T-cell (primary cell): ENCODE measurements at regions not wholly inside any gene's neighbourhood (a gene's known extent, or its start where the extent isn't known, plus 50 kb on each side); places are given as distances from the start of the nearest gene placed in this dataset.

Experiments used
- ATAC-seq, 4 experiments: fragments of 200-7000 bp in 3 of 4; fragments of 150-1000 bp in 1 of 4; cut with Tn5 transposase; replicated peaks in 1 of 4; 1 replicate in 3 of 4; 2 replicates in 1 of 4; pipeline ENCODE4 v1.10.0; 2021; ENCODE audit warnings: moderate library complexity in 3 of 4, mild to moderate bottlenecking in 2 of 4, moderate number of reproducible peaks in 1 of 4
- CTCF ChIA-PET, 2 donors: fragments of 300-600 bp; sonication (Branson Sonifier 250); formaldehyde crosslinking; loops; one replicate each; lab custom pipeline; 2022; ENCODE audit warnings: antibody characterized with exemption in 2 of 2; lab: Charles Lee
- POLR2A ChIA-PET, 2 donors: fragments of 300-600 bp; sonication (Branson Sonifier 250); formaldehyde crosslinking; loops; one replicate each; lab custom pipeline; 2022; ENCODE audit warnings: antibody characterized with exemption in 2 of 2; lab: Charles Lee
- DNase-seq, 35 experiments: peaks; one replicate each; pipeline versions ENCODE4 v3.0.0 to v3.0.0-alpha.2; 2013 to 2023
- H3K27ac ChIP-seq: one replicate; pipeline ENCODE4 v1.5.1; 2013; ENCODE audit warnings: low read length
- H3K27me3 ChIP-seq, 2 experiments: replicated peaks in 1 of 2; 1 replicate in 1 of 2; 2 replicates in 1 of 2; pipeline versions ENCODE4 v1.6.1 to v1.7.0; 2013; ENCODE audit warnings: low read length in 1 of 2, mixed read lengths in 1 of 2; ENCODE audit not compliant: control insufficient read depth in 2 of 2, insufficient read depth in 2 of 2; ENCODE audit errors: extremely low read depth in 1 of 2
- H3K36me3 ChIP-seq, 2 donors: 1 replicate in 1 of 2; 2 replicates in 1 of 2; pipeline versions ENCODE4 v1.6.1 to v1.7.0; 2013; ENCODE audit warnings: low read length in 1 of 2; ENCODE audit not compliant: control insufficient read depth in 2 of 2, insufficient read depth in 1 of 2; ENCODE audit errors: extremely low read depth in 1 of 2
- H3K4me1 ChIP-seq, 2 experiments: 1 replicate in 1 of 2; 2 replicates in 1 of 2; pipeline versions ENCODE4 v1.6.1 to v1.7.0; 2013; ENCODE audit warnings: low read length in 2 of 2, mixed read lengths in 1 of 2; ENCODE audit not compliant: insufficient read depth in 2 of 2, control insufficient read depth in 1 of 2; ENCODE audit errors: extremely low read depth in 1 of 2
- H3K4me3 ChIP-seq, 2 donors: 1 replicate in 1 of 2; 2 replicates in 1 of 2; pipeline versions ENCODE4 v1.5.1 to v1.7.0; 2013; ENCODE audit warnings: mild to moderate bottlenecking in 2 of 2, low read length in 1 of 2, moderate library complexity in 1 of 2; ENCODE audit not compliant: control insufficient read depth in 1 of 2; ENCODE audit errors: extremely low read depth in 1 of 2
- H3K9me3 ChIP-seq: 2 replicates; pipeline ENCODE4 v1.7.0; 2013
- H3K27ac Mint-ChIP-seq, 2 donors: one replicate each; pipeline ENCODE4 v1.8.0; 2020 to 2021; ENCODE audit warnings: mild to moderate bottlenecking in 2 of 2, mixed read lengths in 2 of 2
- H3K27me3 Mint-ChIP-seq, 2 donors: one replicate each; pipeline ENCODE4 v1.8.0; 2021 to 2022; ENCODE audit warnings: mixed read lengths in 2 of 2
- H3K36me3 Mint-ChIP-seq: one replicate; pipeline ENCODE4 v1.8.0; 2021; ENCODE audit warnings: mixed read lengths
- H3K4me1 Mint-ChIP-seq, 3 donors: one replicate each; pipeline ENCODE4 v1.8.0; 2020 to 2022; ENCODE audit warnings: mixed read lengths in 3 of 3, mild to moderate bottlenecking in 1 of 3
- H3K4me3 Mint-ChIP-seq, 3 donors: one replicate each; pipeline ENCODE4 v1.8.0; 2020 to 2022; ENCODE audit warnings: mild to moderate bottlenecking in 3 of 3, mixed read lengths in 3 of 3, moderate library complexity in 3 of 3
- H3K9me3 Mint-ChIP-seq, 3 donors: one replicate each; pipeline ENCODE4 v1.8.0; 2020 to 2022; ENCODE audit warnings: mixed read lengths in 3 of 3
- WGBS: methylation state at CpG from one replicate; pipeline ENCODE4 v1.1.5; 2013; ENCODE audit warnings: missing lambda C conversion rate; ENCODE audit not compliant: insufficient coverage; 5-methylcytosine and 5-hydroxymethylcytosine counted together

- Mint-ChIP-seq H3K9me3 (peaks cover 3 to 20% (median 13%) of the 10 kb centered on the region in 3 donors), H3K27ac (no peak overlapping the region), H3K4me1 (no peaks in the 10 kb centered on the region), H3K27me3 (no peaks in the 10 kb centered on the region), H3K36me3 (no peaks in the 10 kb centered on the region), H3K4me3 (no peak overlapping the region)
- Histone ChIP-seq H3K36me3 (no peaks in the 10 kb centered on the region), H3K9me3 (no peaks in the 10 kb centered on the region), H3K4me3 (no peak overlapping the region), H3K27ac (no peak overlapping the region), H3K27me3 (no peaks in the 10 kb centered on the region), H3K4me1 (no peaks in the 10 kb centered on the region)
- ChIA-PET POLR2A (no interaction called here), CTCF (no interaction called here)
- no peak for DNase-seq
- no peak for ATAC-seq
- WGBS, result 78% methylated on average over 1 of the region's 2 CpGs
These were observed 1681.2 kb downstream of the SLITRK5 start for GRCh38 chr13:89352384-89352783.

- 87% methylated on average over 4 of the region's 4 CpGs for WGBS
- ATAC-seq (no peak), DNase-seq (no peak)
- Histone ChIP-seq H3K4me1 (no peaks in the 10 kb centered on the region), H3K4me3 (no peak overlapping the region), H3K9me3 (no peaks in the 10 kb centered on the region), H3K36me3 (no peaks in the 10 kb centered on the region), H3K27me3 (no peaks in the 10 kb centered on the region), H3K27ac (no peak overlapping the region)
- peaks cover 2 to 26% (median 9%) of the 10 kb centered on the region in 3 donors for H3K9me3 Mint-ChIP-seq
- H3K27me3 Mint-ChIP-seq, result no peaks in the 10 kb centered on the region
- CTCF ChIA-PET, result no interaction called here
- POLR2A ChIA-PET, result no interaction called here
- H3K27ac Mint-ChIP-seq, result no peak overlapping the region
- H3K36me3 Mint-ChIP-seq, result no peaks in the 10 kb centered on the region
- H3K4me1 Mint-ChIP-seq, result no peaks in the 10 kb centered on the region
- H3K4me3 Mint-ChIP-seq, result no peak overlapping the region
These were observed 1690.7 kb downstream of the SLITRK5 start for GRCh38 chr13:89361909-89362308.

- no peaks in the 10 kb centered on the region for H3K4me1 ChIP-seq
- Mint-ChIP-seq H3K27ac (no peak overlapping the region), H3K9me3 (peaks cover 2 to 20% (median 9%) of the 10 kb centered on the region in 3 donors), H3K4me1 (no peaks in the 10 kb centered on the region), H3K4me3 (no peak overlapping the region), H3K27me3 (no peaks in the 10 kb centered on the region), H3K36me3 (no peaks in the 10 kb centered on the region)
- no peaks in the 10 kb centered on the region for H3K27me3 ChIP-seq
- POLR2A ChIA-PET, result no interaction called here
- no peak overlapping the region for H3K4me3 ChIP-seq
- H3K27ac ChIP-seq, result no peak overlapping the region
- no peak for ATAC-seq
- DNase-seq, result no peak
- WGBS, result 76% methylated on average over 17 of the region's 41 CpGs
- CTCF ChIA-PET, result no interaction called here
- H3K9me3 ChIP-seq, result no peaks in the 10 kb centered on the region
- no peaks in the 10 kb centered on the region for H3K36me3 ChIP-seq
These were observed 1692.0 kb downstream of the SLITRK5 start for GRCh38 chr13:89363144-89363543.

- CTCF ChIA-PET, result no interaction called here
- WGBS, result no CpG with 5 or more reads among the region's 3 CpGs
- Mint-ChIP-seq H3K4me1 (no peaks in the 10 kb centered on the region), H3K27ac (no peak overlapping the region), H3K4me3 (no peak overlapping the region), H3K27me3 (no peaks in the 10 kb centered on the region), H3K36me3 (no peaks in the 10 kb centered on the region), H3K9me3 (peaks cover 0 to 8% (median 0%) of the 10 kb centered on the region in 3 donors)
- H3K27ac ChIP-seq, result no peak overlapping the region
- no peak overlapping the region for H3K4me3 ChIP-seq
- no peak for DNase-seq
- no peaks in the 10 kb centered on the region for H3K36me3 ChIP-seq
- H3K9me3 ChIP-seq, result no peaks in the 10 kb centered on the region
- no peaks in the 10 kb centered on the region for H3K4me1 ChIP-seq
- POLR2A ChIA-PET, result no interaction called here
- no peak for ATAC-seq
- H3K27me3 ChIP-seq, result no peaks in the 10 kb centered on the region
These were observed 1701.0 kb downstream of the SLITRK5 start for GRCh38 chr13:89372193-89372592.

- Histone ChIP-seq H3K27ac (no peak overlapping the region), H3K27me3 (no peaks in the 10 kb centered on the region), H3K36me3 (no peaks in the 10 kb centered on the region), H3K4me3 (no peak overlapping the region), H3K9me3 (no peaks in the 10 kb centered on the region), H3K4me1 (no peaks in the 10 kb centered on the region)
- WGBS, result 29% methylated on average over 1 of the region's 2 CpGs
- Mint-ChIP-seq H3K36me3 (no peaks in the 10 kb centered on the region), H3K4me1 (no peaks in the 10 kb centered on the region), H3K27me3 (no peaks in the 10 kb centered on the region), H3K9me3 (peaks cover 0 to 22% (median 8%) of the 10 kb centered on the region in 3 donors), H3K4me3 (no peak overlapping the region), H3K27ac (no peak overlapping the region)
- DNase-seq, result no peak
- ChIA-PET POLR2A (interaction anchor here in 1 of 2 donors (0.6 kb wide), 1 partner anchor 120 kb away, joined by 3 read pairs; no protein-coding TSS in a partner anchor), CTCF (no interaction called here)
- no peak for ATAC-seq
These were observed 1704.7 kb downstream of the SLITRK5 start for GRCh38 chr13:89375839-89376238.

- peaks cover 3 to 21% (median 12%) of the 10 kb centered on the region in 3 donors for H3K9me3 Mint-ChIP-seq
- H3K27me3 Mint-ChIP-seq, result no peaks in the 10 kb centered on the region
- ChIA-PET POLR2A (no interaction called here), CTCF (no interaction called here)
- no peaks in the 10 kb centered on the region for H3K36me3 Mint-ChIP-seq
- Histone ChIP-seq H3K4me1 (no peaks in the 10 kb centered on the region), H3K27ac (no peak overlapping the region), H3K4me3 (no peak overlapping the region), H3K9me3 (no peaks in the 10 kb centered on the region), H3K36me3 (no peaks in the 10 kb centered on the region), H3K27me3 (no peaks in the 10 kb centered on the region)
- DNase-seq, result no peak
- no peak overlapping the region for H3K27ac Mint-ChIP-seq
- H3K4me3 Mint-ChIP-seq, result no peak overlapping the region
- 23% methylated on average over 1 of the region's 3 CpGs for WGBS
- no peak for ATAC-seq
- no peaks in the 10 kb centered on the region for H3K4me1 Mint-ChIP-seq
These were observed 1708.9 kb downstream of the SLITRK5 start for GRCh38 chr13:89380101-89380500.

GRCh38 chr13:89382981-89383380 is 1711.8 kb downstream of the SLITRK5 start:
- H3K27ac Mint-ChIP-seq, result no peak overlapping the region
- H3K9me3 ChIP-seq, result no peaks in the 10 kb centered on the region
- no CpG with 5 or more reads among the region's 3 CpGs for WGBS
- no peaks in the 10 kb centered on the region for H3K36me3 ChIP-seq
- H3K4me1 ChIP-seq, result no peaks in the 10 kb centered on the region
- no peak overlapping the region for H3K4me3 ChIP-seq
- no peak for ATAC-seq
- peaks cover 6 to 31% (median 14%) of the 10 kb centered on the region in 3 donors for H3K9me3 Mint-ChIP-seq
- DNase-seq, result no peak
- H3K4me3 Mint-ChIP-seq, result no peak overlapping the region
- H3K36me3 Mint-ChIP-seq, result no peaks in the 10 kb centered on the region
- CTCF ChIA-PET, result no interaction called here
- H3K27me3 Mint-ChIP-seq, result no peaks in the 10 kb centered on the region
- POLR2A ChIA-PET, result interaction anchor here in 1 of 2 donors (0.6 kb wide), 1 partner anchor 8 kb away, joined by 4 read pairs; no protein-coding TSS in a partner anchor
- H3K27ac ChIP-seq, result no peak overlapping the region
- H3K27me3 ChIP-seq, result no peaks in the 10 kb centered on the region
- no peaks in the 10 kb centered on the region for H3K4me1 Mint-ChIP-seq
